GM10248 (cell line): ENCODE measurements at regions not wholly inside any gene's neighbourhood (a gene's known extent, or its start where the extent isn't known, plus 50 kb on each side); places are given as distances from the start of the nearest gene placed in this dataset.

Source experiments
- CTCF ChIA-PET: fragments of 300-600 bp; sonication (Branson Sonifier 250); formaldehyde crosslinking; extraction: SDS; loops from one replicate; lab custom pipeline; 2021; ENCODE audit warnings: antibody characterized with exemption; lab: Yijun Ruan, JAX
- POLR2A ChIA-PET: fragments of 350-650 bp; sonication (Branson Sonifier 250); formaldehyde crosslinking; extraction: SDS; loops from one replicate; lab custom pipeline; 2020; ENCODE audit warnings: antibody characterized with exemption; lab: Yijun Ruan, JAX
- DNase-seq: peaks from one replicate; pipeline ENCODE4 v3.0.0; 2012; ENCODE audit errors: extremely low spot score
- CTCF ChIP-seq: IDR thresholded peaks from 2 replicates; pipeline ENCODE4 v1.5.1; 2012; ENCODE audit warnings: mild to moderate bottlenecking, low read depth; ENCODE audit errors: extremely low read depth, missing control alignments, control extremely low read depth

GRCh38 chr7:47636433-47637175, 54.7 kb upstream of the TNS3 start:
- no peak for DNase-seq
- TF ChIP-seq CTCF = no peak
- ChIA-PET POLR2A (no interaction called here), CTCF (no interaction called here)

- POLR2A ChIA-PET = no interaction called here
- CTCF ChIA-PET = no interaction called here
- no peak for DNase-seq
- TF ChIP-seq CTCF = no peak
These were observed 54.1 kb upstream of the TNS3 start for GRCh38 chr7:47636081-47636432.

GRCh38 chr7:47635091-47636080, 53.5 kb upstream of the TNS3 start:
- no peak for DNase-seq
- ChIA-PET CTCF (interaction anchor here (1.0 to 1.4 kb wide), 2 partner anchors 63 to 185 kb away, joined by 3 read pairs; no protein-coding TSS in a partner anchor), POLR2A (no interaction called here)
- no peak for TF ChIP-seq CTCF

- no peak for TF ChIP-seq CTCF
- ChIA-PET POLR2A (no interaction called here), CTCF (interaction anchor here (1.4 kb wide), 1 partner anchor 64 kb away, joined by 3 read pairs; no protein-coding TSS in a partner anchor)
- no peak for DNase-seq
These were observed 52.4 kb upstream of the TNS3 start for GRCh38 chr7:47634273-47634672.

- ChIA-PET POLR2A (no interaction called here), CTCF (no interaction called here)
- no peak for DNase-seq
- no peak for TF ChIP-seq CTCF
These were observed 51.2 kb upstream of the TNS3 start for GRCh38 chr7:47633134-47633533.
